Left forelimb (tissue), 1 donor: ENCODE measurements at regions not wholly inside any gene's neighbourhood (a gene's known extent, or its start where the extent isn't known, plus 50 kb on each side); places are given as distances from the start of the nearest gene placed in this dataset.
A peak's percentile ranks its signal among the peaks of the same experiment; 100 is the strongest.

ENCODE experiments used
- DNase-seq: peaks from one replicate; pipeline ENCODE4 v3.0.0-alpha.2; 2018; ENCODE audit warnings: low spot score

- DNase-seq: no peak
Measured at GRCh38 chr1:239218301-239218700, 168.1 kb upstream of the CHRM3 start.

- no peak for DNase-seq
Measured at GRCh38 chr1:239212811-239213220, 173.6 kb upstream of the CHRM3 start.

GRCh38 chr1:239209591-239209990 is 176.8 kb upstream of the CHRM3 start:
- DNase-seq: no peak

GRCh38 chr1:239204401-239204800 is 182.0 kb upstream of the CHRM3 start:
- no peak for DNase-seq

- DNase-seq: no peak
Measured at GRCh38 chr1:239197871-239198270, 188.5 kb upstream of the CHRM3 start.

GRCh38 chr1:239189998-239190512 is 196.3 kb upstream of the CHRM3 start:
- no peak for DNase-seq

GRCh38 chr1:239186487-239186886 is 199.9 kb upstream of the CHRM3 start:
- no peak for DNase-seq

GRCh38 chr1:239185245-239185619 is 201.1 kb upstream of the CHRM3 start:
- no peak for DNase-seq

GRCh38 chr1:239184561-239185244 is 201.7 kb upstream of the CHRM3 start:
- no peak for DNase-seq

- no peak for DNase-seq
Measured at GRCh38 chr1:239178961-239179360, 207.4 kb upstream of the CHRM3 start.

- no peak for DNase-seq
Measured at GRCh38 chr1:239174880-239175279, 211.5 kb upstream of the CHRM3 start.

- DNase-seq: no peak
Measured at GRCh38 chr1:239170828-239171227, 215.5 kb upstream of the CHRM3 start.

GRCh38 chr1:239169276-239169675 is 217.1 kb upstream of the CHRM3 start:
- no peak for DNase-seq

- DNase-seq: no peak
Measured at GRCh38 chr1:239164451-239165180, 221.8 kb upstream of the CHRM3 start.

GRCh38 chr1:239155466-239156091 is 230.8 kb upstream of the CHRM3 start:
- peak; percentile 65 for DNase-seq

GRCh38 chr1:239151937-239152336 is 234.4 kb upstream of the CHRM3 start:
- DNase-seq: no peak

GRCh38 chr1:239140968-239141367 is 245.4 kb upstream of the CHRM3 start:
- no peak for DNase-seq

GRCh38 chr1:239139801-239140200 is 246.6 kb upstream of the CHRM3 start:
- DNase-seq: no peak

GRCh38 chr1:239128541-239128940 is 257.8 kb upstream of the CHRM3 start:
- DNase-seq: no peak

GRCh38 chr1:239126884-239127283 is 259.5 kb upstream of the CHRM3 start:
- no peak for DNase-seq

GRCh38 chr1:239125893-239126292 is 260.5 kb upstream of the CHRM3 start:
- DNase-seq: no peak

- DNase-seq: no peak
Measured at GRCh38 chr1:239125027-239125426, 261.3 kb upstream of the CHRM3 start.

GRCh38 chr1:239123260-239123659 is 263.1 kb upstream of the CHRM3 start:
- no peak for DNase-seq
